B cell (primary cell): ENCODE measurements at regions not wholly inside any gene's neighbourhood (a gene's known extent, or its start where the extent isn't known, plus 50 kb on each side); places are given as distances from the start of the nearest gene placed in this dataset.

Experiments used
- ATAC-seq: fragments of 200-7000 bp; cut with Tn5 transposase; one replicate; pipeline ENCODE4 v1.10.0; 2021; ENCODE audit warnings: low read depth, mild to moderate bottlenecking, moderate number of reproducible peaks, moderate library complexity
- CTCF ChIA-PET: fragments of 350-600 bp; sonication (Branson Sonifier 250); formaldehyde crosslinking; loops from one replicate; lab custom pipeline; 2021; ENCODE audit warnings: antibody characterized with exemption, inconsistent platforms; lab: Charles Lee
- POLR2A ChIA-PET: fragments of 350-600 bp; sonication (Branson Sonifier 250); formaldehyde crosslinking; loops from one replicate; lab custom pipeline; 2021; ENCODE audit warnings: antibody characterized with exemption; lab: Charles Lee
- DNase-seq: peaks from one replicate; pipeline ENCODE4 v3.0.0; 2013
- H2AFZ ChIP-seq: 2 replicates; pipeline ENCODE4 v1.6.1; 2012; ENCODE audit warnings: mild to moderate bottlenecking, low read depth, low read length; ENCODE audit not compliant: insufficient read depth, poor library complexity, severe bottlenecking
- H3K27ac ChIP-seq, 2 donors: 1 replicate in 1 of 2; 2 replicates in 1 of 2; pipeline ENCODE4 v1.5.1; 2012 to 2013; ENCODE audit warnings: low read length in 2 of 2, mild to moderate bottlenecking in 2 of 2, moderate library complexity in 1 of 2
- H3K27me3 ChIP-seq, 4 experiments: fragments of 200-600 bp in 1 of 4; sonication (generic) in 1 of 4; replicated peaks in 1 of 4; 1 replicate in 2 of 4; 2 replicates in 2 of 4; pipeline versions ENCODE4 v1.6.1 to v1.7.0; 2013 to 2016; ENCODE audit warnings: low read length in 3 of 4, mild to moderate bottlenecking in 2 of 4, mixed read lengths in 1 of 4, moderate library complexity in 1 of 4; ENCODE audit not compliant: insufficient read depth in 4 of 4, control insufficient read depth in 3 of 4; ENCODE audit errors: control extremely low read depth in 1 of 4
- H3K36me3 ChIP-seq, 2 experiments: replicated peaks in 1 of 2; 1 replicate in 1 of 2; 2 replicates in 1 of 2; pipeline versions ENCODE4 v1.6.1 to v1.7.1; 2013; ENCODE audit warnings: low read length in 1 of 2; ENCODE audit not compliant: insufficient read depth in 2 of 2, control insufficient read depth in 1 of 2; ENCODE audit errors: control extremely low read depth in 1 of 2, extremely low read depth in 1 of 2
- H3K4me1 ChIP-seq, 2 donors: fragments of 200-600 bp in 1 of 2; sonication (generic) in 1 of 2; 1 replicate in 1 of 2; 2 replicates in 1 of 2; pipeline versions ENCODE4 v1.5.1 to v1.6.1; 2013 to 2017; ENCODE audit warnings: low read length in 2 of 2; ENCODE audit not compliant: control insufficient read depth in 2 of 2, insufficient read depth in 2 of 2
- H3K4me2 ChIP-seq: replicated peaks from 2 replicates; pipeline ENCODE3; 2012; ENCODE audit warnings: mild to moderate bottlenecking, low read depth, low read length; ENCODE audit not compliant: poor library complexity, severe bottlenecking
- H3K4me3 ChIP-seq, 5 experiments: fragments of 200-600 bp in 1 of 5; sonication (generic) in 1 of 5; 1 replicate in 3 of 5; 2 replicates in 2 of 5; pipeline versions ENCODE4 v1.5.1 to v1.7.0; 2011 to 2016; ENCODE audit warnings: low read length in 4 of 5, mild to moderate bottlenecking in 4 of 5, low read depth in 2 of 5, control low read depth in 1 of 5, moderate library complexity in 1 of 5; ENCODE audit not compliant: insufficient read depth in 1 of 5; ENCODE audit errors: control extremely low read depth in 1 of 5, extremely low read depth in 1 of 5
- H3K79me2 ChIP-seq: fragments of 200-600 bp; sonication (generic); one replicate; pipeline ENCODE4 v1.6.0; 2016; ENCODE audit warnings: low read length; ENCODE audit not compliant: control insufficient read depth, insufficient read depth
- H3K9ac ChIP-seq: fragments of 200-600 bp; sonication (generic); 2 replicates; pipeline ENCODE4 v1.6.1; 2017; ENCODE audit warnings: mild to moderate bottlenecking, low read length, moderate library complexity
- H3K9me3 ChIP-seq, 3 donors: one replicate each; pipeline versions ENCODE4 v1.6.1 to v1.7.1; 2013; ENCODE audit warnings: low read length in 2 of 3; ENCODE audit not compliant: control insufficient read depth in 2 of 3, insufficient read depth in 1 of 3; ENCODE audit errors: control extremely low read depth in 1 of 3
- H4K20me1 ChIP-seq: 2 replicates; pipeline ENCODE4 v1.6.0; 2012; ENCODE audit warnings: mild to moderate bottlenecking, low read length; ENCODE audit not compliant: insufficient read depth, control insufficient read depth, poor library complexity, severe bottlenecking
- H3K27ac Mint-ChIP-seq: one replicate; pipeline ENCODE4 v1.8.0; 2021; ENCODE audit warnings: mixed read lengths
- H3K27me3 Mint-ChIP-seq: one replicate; pipeline ENCODE4 v1.8.0; 2021; ENCODE audit warnings: mixed read lengths
- H3K4me1 Mint-ChIP-seq: one replicate; pipeline ENCODE4 v1.8.0; 2021; ENCODE audit warnings: mixed read lengths
- H3K4me3 Mint-ChIP-seq: one replicate; pipeline ENCODE4 v1.8.0; 2021; ENCODE audit warnings: mixed read lengths
- H3K9me3 Mint-ChIP-seq: one replicate; pipeline ENCODE4 v1.8.0; 2022; ENCODE audit warnings: mixed read lengths; ENCODE audit not compliant: insufficient read depth
- EZH2 ChIP-seq: IDR thresholded peaks from 2 replicates; pipeline ENCODE4 v1.6.1; 2012; ENCODE audit warnings: borderline replicate concordance, low read depth, mild to moderate bottlenecking, moderate library complexity, low read length; ENCODE audit not compliant: insufficient read depth, poor library complexity, severe bottlenecking
- WGBS: methylation state at CpG from one replicate; pipeline ENCODE4 v1.1.5; 2013; ENCODE audit warnings: missing lambda C conversion rate; ENCODE audit not compliant: insufficient coverage; 5-methylcytosine and 5-hydroxymethylcytosine counted together
- intact Hi-C: fragments of 100-400 bp; cut with micrococcal nuclease; formaldehyde crosslinking; loops from one replicate; pipeline ENCODE4 v1.10.0; 2022
- TF ChIP-seq, protein P1 (sequence below): fragments of 200-600 bp; IDR thresholded peaks from one replicate; pipeline ENCODE4 v1.8.0; 2022; ENCODE audit warnings: antibody characterized with exemption, mild to moderate bottlenecking

DNA sequence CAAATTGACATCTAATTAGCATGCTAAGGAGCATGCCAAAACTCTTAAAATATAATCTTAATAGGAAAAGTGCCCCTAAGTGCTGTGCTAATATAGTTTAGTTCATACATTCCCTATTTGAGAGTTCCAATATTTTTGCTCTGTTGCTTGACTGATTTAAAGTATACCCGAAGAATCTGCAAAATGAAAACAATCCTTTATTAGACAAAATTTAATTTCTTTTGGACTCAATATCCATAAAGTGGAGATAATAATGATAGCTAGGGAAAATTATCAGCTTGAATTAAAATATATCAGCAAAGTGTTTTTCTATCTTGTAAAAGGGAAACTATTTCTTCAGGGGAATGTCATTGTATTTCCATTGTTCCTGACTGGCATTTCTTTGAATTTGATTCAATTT is 196.0 kb upstream of the NPY2R start:
- Histone ChIP-seq H4K20me1 (no peaks in the 10 kb centered on the region), H3K36me3 (no peaks in the 10 kb centered on the region), H3K79me2 (no peaks in the 10 kb centered on the region), H3K27me3 (no peaks in the 10 kb centered on the region), H3K4me3 (no peak overlapping the region), H3K27ac (no peak overlapping the region), H3K9ac (no peak overlapping the region), H2AFZ (no peak overlapping the region), H3K4me2 (no peak overlapping the region), H3K4me1 (no peaks in the 10 kb centered on the region), H3K9me3 (no peaks in the 10 kb centered on the region)
- no peak for DNase-seq
- H3K4me1 Mint-ChIP-seq, result no peaks in the 10 kb centered on the region
- POLR2A ChIA-PET, result no interaction called here
- intact Hi-C loops, result no loop called here
- no peak for TF ChIP-seq EZH2
- TF ChIP-seq, protein P1, sequence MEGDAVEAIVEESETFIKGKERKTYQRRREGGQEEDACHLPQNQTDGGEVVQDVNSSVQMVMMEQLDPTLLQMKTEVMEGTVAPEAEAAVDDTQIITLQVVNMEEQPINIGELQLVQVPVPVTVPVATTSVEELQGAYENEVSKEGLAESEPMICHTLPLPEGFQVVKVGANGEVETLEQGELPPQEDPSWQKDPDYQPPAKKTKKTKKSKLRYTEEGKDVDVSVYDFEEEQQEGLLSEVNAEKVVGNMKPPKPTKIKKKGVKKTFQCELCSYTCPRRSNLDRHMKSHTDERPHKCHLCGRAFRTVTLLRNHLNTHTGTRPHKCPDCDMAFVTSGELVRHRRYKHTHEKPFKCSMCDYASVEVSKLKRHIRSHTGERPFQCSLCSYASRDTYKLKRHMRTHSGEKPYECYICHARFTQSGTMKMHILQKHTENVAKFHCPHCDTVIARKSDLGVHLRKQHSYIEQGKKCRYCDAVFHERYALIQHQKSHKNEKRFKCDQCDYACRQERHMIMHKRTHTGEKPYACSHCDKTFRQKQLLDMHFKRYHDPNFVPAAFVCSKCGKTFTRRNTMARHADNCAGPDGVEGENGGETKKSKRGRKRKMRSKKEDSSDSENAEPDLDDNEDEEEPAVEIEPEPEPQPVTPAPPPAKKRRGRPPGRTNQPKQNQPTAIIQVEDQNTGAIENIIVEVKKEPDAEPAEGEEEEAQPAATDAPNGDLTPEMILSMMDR, result no peak
- H3K4me3 Mint-ChIP-seq, result no peak overlapping the region
- CTCF ChIA-PET, result no interaction called here
- peaks cover 2% of the 10 kb centered on the region for H3K9me3 Mint-ChIP-seq
- no peak overlapping the region for H3K27ac Mint-ChIP-seq
- WGBS, result no CpG with 5 or more reads among the region's 1 CpG
- no peaks in the 10 kb centered on the region for H3K27me3 Mint-ChIP-seq
- no peak for ATAC-seq

DNA sequence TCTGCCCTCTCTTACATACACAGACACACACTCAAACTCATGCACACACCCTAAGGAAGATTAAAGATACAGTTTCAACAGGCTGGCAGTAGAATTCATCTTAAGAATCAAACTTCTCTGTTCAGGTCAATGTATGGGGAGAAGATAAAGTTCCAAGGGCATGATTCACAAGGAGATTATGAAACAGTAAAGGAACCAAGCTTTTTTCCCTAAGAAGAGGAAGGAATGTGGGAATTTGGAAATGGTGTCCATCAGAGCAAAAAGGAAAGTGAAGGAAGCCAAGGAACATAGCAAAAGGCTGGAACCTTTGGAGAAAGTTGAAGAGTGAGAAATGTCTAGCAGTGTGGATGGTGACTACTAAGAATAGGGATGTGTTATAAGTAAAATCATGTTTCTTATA is 191.0 kb upstream of the NPY2R start:
- Histone ChIP-seq H3K36me3 (no peaks in the 10 kb centered on the region), H3K27me3 (no peaks in the 10 kb centered on the region), H2AFZ (no peak overlapping the region), H3K4me2 (no peak overlapping the region), H3K9ac (no peak overlapping the region), H3K27ac (no peak overlapping the region), H3K9me3 (peaks cover 0 to 6% (median 0%) of the 10 kb centered on the region in 3 donors), H3K79me2 (no peaks in the 10 kb centered on the region), H3K4me1 (no peaks in the 10 kb centered on the region), H4K20me1 (no peaks in the 10 kb centered on the region), H3K4me3 (no peak overlapping the region)
- H3K9me3 Mint-ChIP-seq, result peaks cover 2% of the 10 kb centered on the region
- ATAC-seq (no peak), DNase-seq (no peak)
- H3K27ac Mint-ChIP-seq, result no peak overlapping the region
- no peaks in the 10 kb centered on the region for H3K27me3 Mint-ChIP-seq
- TF ChIP-seq, protein P1, result no peak
- no peak for TF ChIP-seq EZH2
- no peak overlapping the region for H3K4me3 Mint-ChIP-seq
- intact Hi-C loops, result no loop called here
- no peaks in the 10 kb centered on the region for H3K4me1 Mint-ChIP-seq
- ChIA-PET POLR2A (no interaction called here), CTCF (no interaction called here)
